ENCODE measurements at regions not wholly inside any gene's neighbourhood (a gene's known extent, or its start where the extent isn't known, plus 50 kb on each side); places are given as distances from the start of the nearest gene placed in this dataset.
"Not testable (repeated sequence)": the region's sequence is repeated elsewhere in the genome, so short reads cannot be mapped to it uniquely, and the experiment has no call there.

DNA sequence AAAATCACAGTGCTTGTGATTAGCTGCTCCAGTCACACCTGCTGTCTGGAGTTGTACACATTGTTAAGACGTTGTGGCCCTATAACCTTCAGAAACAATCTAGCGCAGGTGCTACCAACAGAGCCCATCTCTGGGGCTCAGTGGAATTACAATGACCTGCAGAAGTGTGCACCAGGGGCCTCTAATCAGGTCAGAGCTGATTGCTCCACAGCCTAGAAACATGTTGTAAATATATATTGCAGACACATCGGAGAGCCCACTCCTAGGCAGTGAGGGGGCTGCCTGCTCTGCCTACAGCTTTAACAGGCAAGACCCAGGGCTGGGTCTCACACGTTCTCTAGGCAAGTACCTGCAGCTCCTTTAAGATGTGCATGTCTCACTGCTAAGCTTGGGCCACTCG is 302.0 kb downstream of the SIPA1L2 start:
- H3K4me1 ChIP-seq (ENCODE audit: control insufficient read depth in 3 of 3, insufficient read depth in 2 of 3, low read depth in 1 of 3, low read length in 2 of 3), result no peaks in the 10 kb centered on the region
- H3K4me3 ChIP-seq (ENCODE audit: low read depth in 1 of 3, low read length in 3 of 3), result no peak overlapping the region
- FAIRE-seq (no peak), DNase-seq (no peak)
- no peak overlapping the region for H3K27ac ChIP-seq (ENCODE audit: low read depth in 1 of 3, low read length in 2 of 3)
- no peaks in the 10 kb centered on the region for H3K27me3 ChIP-seq (ENCODE audit: control insufficient read depth in 3 of 3, insufficient read depth in 3 of 3, low read length in 3 of 3)
- peaks cover 0 to 2% of the 10 kb centered on the region in 2 donors for H3K9me3 ChIP-seq (ENCODE audit: control insufficient read depth in 2 of 2, insufficient read depth in 1 of 2, low read depth in 1 of 2, low read length in 1 of 2)
- WGBS, 3 donors, result 75 to 84% (median 83%) methylated on average over 5 of the region's 5 CpGs
- no peaks in the 10 kb centered on the region for H3K36me3 ChIP-seq (ENCODE audit: control insufficient read depth in 3 of 3, insufficient read depth in 2 of 3, low read depth in 1 of 3, low read length in 3 of 3)

DNA sequence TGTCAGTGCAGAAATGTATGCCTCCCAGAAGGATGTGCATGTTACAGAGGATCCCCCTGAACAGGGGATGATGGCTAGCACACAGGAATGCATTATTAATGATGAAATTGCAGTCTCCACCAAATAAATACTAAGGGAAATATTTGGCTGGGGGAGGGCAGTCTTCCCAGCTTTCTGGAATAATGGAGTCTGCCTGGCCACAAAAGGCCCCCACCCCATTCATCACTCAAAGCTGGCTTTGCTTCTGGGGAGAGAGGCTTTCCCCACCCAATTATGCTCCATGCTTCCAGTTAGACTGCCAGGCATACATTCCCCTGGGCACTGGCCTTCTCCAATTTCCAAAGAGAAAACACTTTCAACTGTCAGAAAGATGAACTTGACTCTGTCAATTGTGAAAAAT is 302.7 kb downstream of the SIPA1L2 start:
- Histone ChIP-seq H3K9me3 (ENCODE audit: control insufficient read depth in 2 of 2, insufficient read depth in 1 of 2, low read depth in 1 of 2, low read length in 1 of 2) (peaks cover 0 to 2% of the 10 kb centered on the region in 2 donors), H3K4me1 (ENCODE audit: control insufficient read depth in 3 of 3, insufficient read depth in 2 of 3, low read depth in 1 of 3, low read length in 2 of 3) (peaks cover 0 to 2% (median 0%) of the 10 kb centered on the region in 3 donors), H3K27me3 (ENCODE audit: control insufficient read depth in 3 of 3, insufficient read depth in 3 of 3, low read length in 3 of 3) (no peaks in the 10 kb centered on the region), H3K36me3 (ENCODE audit: control insufficient read depth in 3 of 3, insufficient read depth in 2 of 3, low read depth in 1 of 3, low read length in 3 of 3) (no peaks in the 10 kb centered on the region), H3K4me3 (ENCODE audit: low read depth in 1 of 3, low read length in 3 of 3) (no peak overlapping the region), H3K27ac (ENCODE audit: low read depth in 1 of 3, low read length in 2 of 3) (no peak overlapping the region)
- DNase-seq, result no peak
- FAIRE-seq, result no peak

DNA sequence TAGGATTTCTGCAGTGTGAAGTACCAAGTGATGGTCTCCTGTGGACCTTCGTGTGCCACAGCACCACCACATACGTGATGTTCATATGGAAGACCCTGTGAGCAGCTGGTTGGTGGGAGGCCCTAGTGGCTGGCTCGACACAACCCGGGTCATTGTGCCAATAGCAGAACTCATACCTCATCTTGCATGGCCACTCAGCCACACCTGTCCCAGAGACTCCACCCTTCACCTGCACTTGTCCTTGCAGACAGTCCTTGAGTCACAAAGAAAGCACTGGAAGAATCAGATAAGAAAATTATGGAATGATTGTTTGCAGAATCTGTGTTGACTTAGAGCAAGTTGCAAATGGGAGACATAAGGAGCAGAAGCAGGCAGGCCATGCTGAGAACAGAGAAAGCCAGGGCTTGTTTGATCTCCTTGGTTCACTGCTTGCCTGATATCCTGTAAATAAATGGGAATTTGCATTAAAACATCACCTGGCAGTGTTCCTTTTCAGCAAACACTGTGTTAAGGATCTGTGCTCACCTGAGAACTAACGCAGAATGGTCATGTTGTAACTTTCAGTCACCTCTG is 307.7 kb downstream of the SIPA1L2 start:
- Histone ChIP-seq H3K4me1 (ENCODE audit: control insufficient read depth in 3 of 3, insufficient read depth in 2 of 3, low read depth in 1 of 3, low read length in 2 of 3) (peaks cover 0 to 11% (median 6%) of the 10 kb centered on the region in 3 donors), H3K9me3 (ENCODE audit: control insufficient read depth in 2 of 2, insufficient read depth in 1 of 2, low read depth in 1 of 2, low read length in 1 of 2) (peaks cover 0 to 4% of the 10 kb centered on the region in 2 donors), H3K27me3 (ENCODE audit: control insufficient read depth in 3 of 3, insufficient read depth in 3 of 3, low read length in 3 of 3) (no peaks in the 10 kb centered on the region), H3K4me3 (ENCODE audit: low read depth in 1 of 3, low read length in 3 of 3) (no peak overlapping the region), H3K27ac (ENCODE audit: low read depth in 1 of 3, low read length in 2 of 3) (no peak overlapping the region), H3K36me3 (ENCODE audit: control insufficient read depth in 3 of 3, insufficient read depth in 2 of 3, low read depth in 1 of 3, low read length in 3 of 3) (no peaks in the 10 kb centered on the region)
- DNase-seq (peak; percentile 41 to 77), FAIRE-seq (no peak)
- 59 to 83% (median 62%) methylated on average over 5 of the region's 5 CpGs for WGBS, 3 donors

DNA sequence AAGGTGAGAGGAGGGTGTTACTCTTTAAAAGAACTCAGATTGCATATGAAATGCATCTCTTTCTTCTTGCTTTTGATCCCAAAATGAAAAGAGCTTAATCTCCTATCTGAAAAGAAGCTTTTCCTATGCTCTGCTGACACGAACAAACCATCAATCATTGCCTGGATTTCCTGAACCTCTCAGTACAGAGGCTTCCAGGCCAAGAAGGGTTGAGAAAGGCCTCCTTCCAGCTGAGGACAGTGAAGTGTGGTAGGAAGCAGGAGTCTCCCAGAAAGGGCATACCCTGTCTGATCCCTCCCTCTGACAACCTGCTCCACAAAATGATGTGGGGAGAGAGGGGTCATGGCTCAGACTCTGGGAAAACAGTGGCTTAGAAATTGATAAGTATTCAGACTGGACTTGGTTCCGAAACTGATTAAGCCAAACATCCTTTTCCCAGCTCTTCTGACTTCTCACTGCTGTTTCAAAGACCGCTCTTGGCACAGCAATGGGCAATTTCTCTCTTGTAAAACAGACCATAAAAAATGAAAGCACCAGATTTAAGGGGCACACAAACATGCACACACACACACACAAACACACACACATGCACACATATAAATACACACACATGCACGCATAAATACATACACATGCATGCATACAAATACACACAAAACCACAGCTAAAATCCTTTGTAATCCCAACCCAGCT is 310.3 kb downstream of the SIPA1L2 start:
- Histone ChIP-seq H3K27ac (ENCODE audit: low read depth in 1 of 3, low read length in 2 of 3) (no peak overlapping the region), H3K4me1 (ENCODE audit: control insufficient read depth in 3 of 3, insufficient read depth in 2 of 3, low read depth in 1 of 3, low read length in 2 of 3) (peaks cover 0 to 11% (median 6%) of the 10 kb centered on the region in 3 donors), H3K36me3 (ENCODE audit: control insufficient read depth in 3 of 3, insufficient read depth in 2 of 3, low read depth in 1 of 3, low read length in 3 of 3) (no peaks in the 10 kb centered on the region), H3K4me3 (ENCODE audit: low read depth in 1 of 3, low read length in 3 of 3) (no peak overlapping the region), H3K27me3 (ENCODE audit: control insufficient read depth in 3 of 3, insufficient read depth in 3 of 3, low read length in 3 of 3) (no peaks in the 10 kb centered on the region), H3K9me3 (ENCODE audit: control insufficient read depth in 2 of 2, insufficient read depth in 1 of 2, low read depth in 1 of 2, low read length in 1 of 2) (peaks cover 0 to 4% of the 10 kb centered on the region in 2 donors)
- DNase-seq, result no peak
- no peak for FAIRE-seq
- 20 to 37% (median 28%) methylated on average over 4 of the region's 4 CpGs for WGBS, 3 donors

DNA sequence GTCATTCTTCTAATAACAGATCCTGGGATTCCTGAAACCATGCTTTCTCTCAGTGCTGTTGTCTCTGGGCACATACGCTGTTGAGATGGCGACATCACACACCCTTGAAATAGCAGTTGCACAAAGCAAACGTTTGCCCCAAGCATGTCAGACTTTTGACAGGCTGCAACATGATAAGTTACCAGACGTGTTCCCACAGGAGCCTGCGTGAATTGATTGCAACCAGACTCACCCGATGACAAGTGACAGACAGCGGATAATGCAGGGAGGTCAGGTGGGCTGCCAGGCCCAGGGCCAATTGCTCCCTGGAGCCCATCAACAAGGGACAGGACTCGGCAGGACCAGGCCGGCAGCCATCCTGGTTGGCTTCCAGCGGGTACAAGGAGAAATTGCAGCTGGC is 310.9 kb downstream of the SIPA1L2 start:
- no peak for DNase-seq

DNA sequence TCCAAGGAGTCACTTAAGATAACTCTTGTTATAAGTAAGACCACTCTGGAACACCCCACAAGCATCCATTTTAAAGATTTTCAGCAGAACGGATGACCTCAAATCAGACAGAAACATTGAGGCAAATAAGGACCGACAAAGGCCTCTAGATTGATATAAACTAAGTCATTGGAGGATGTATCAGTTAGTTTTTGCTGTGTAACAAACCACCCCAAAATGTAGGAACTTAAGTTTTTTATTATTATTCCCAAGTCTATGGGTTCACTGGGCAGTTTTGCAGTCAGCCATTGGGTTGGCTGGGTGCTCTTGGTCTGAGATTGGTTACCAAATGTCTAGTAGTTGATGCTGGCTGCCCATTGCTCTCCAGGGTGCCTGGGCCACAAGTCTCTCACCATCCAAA is 311.8 kb downstream of the SIPA1L2 start:
- Histone ChIP-seq H3K27me3 (ENCODE audit: control insufficient read depth in 3 of 3, insufficient read depth in 3 of 3, low read length in 3 of 3) (no peaks in the 10 kb centered on the region), H3K4me1 (ENCODE audit: control insufficient read depth in 3 of 3, insufficient read depth in 2 of 3, low read depth in 1 of 3, low read length in 2 of 3) (peaks cover 0 to 11% (median 6%) of the 10 kb centered on the region in 3 donors), H3K27ac (ENCODE audit: low read depth in 1 of 3, low read length in 2 of 3) (no peak overlapping the region), H3K9me3 (ENCODE audit: control insufficient read depth in 2 of 2, insufficient read depth in 1 of 2, low read depth in 1 of 2, low read length in 1 of 2) (peaks cover 1 to 4% of the 10 kb centered on the region in 2 donors), H3K36me3 (ENCODE audit: control insufficient read depth in 3 of 3, insufficient read depth in 2 of 3, low read depth in 1 of 3, low read length in 3 of 3) (no peaks in the 10 kb centered on the region), H3K4me3 (ENCODE audit: low read depth in 1 of 3, low read length in 3 of 3) (no peak overlapping the region)
- 90 to 97% (median 93%) methylated on average over 2 of the region's 2 CpGs for WGBS, 3 donors
- DNase-seq (no peak), FAIRE-seq (no peak)

More for the DNA sequence above, 310.9 kb downstream of the SIPA1L2 start:
- Histone ChIP-seq H3K9me3 (ENCODE audit: control insufficient read depth in 2 of 2, insufficient read depth in 1 of 2, low read depth in 1 of 2, low read length in 1 of 2) (peaks cover 0 to 4% of the 10 kb centered on the region in 2 donors), H3K36me3 (ENCODE audit: control insufficient read depth in 3 of 3, insufficient read depth in 2 of 3, low read depth in 1 of 3, low read length in 3 of 3) (no peaks in the 10 kb centered on the region), H3K4me3 (ENCODE audit: low read depth in 1 of 3, low read length in 3 of 3) (no peak overlapping the region), H3K27ac (ENCODE audit: low read depth in 1 of 3, low read length in 2 of 3) (no peak overlapping the region), H3K27me3 (ENCODE audit: control insufficient read depth in 3 of 3, insufficient read depth in 3 of 3, low read length in 3 of 3) (no peaks in the 10 kb centered on the region), H3K4me1 (ENCODE audit: control insufficient read depth in 3 of 3, insufficient read depth in 2 of 3, low read depth in 1 of 3, low read length in 2 of 3) (peaks cover 0 to 11% (median 6%) of the 10 kb centered on the region in 3 donors)
- no peak for FAIRE-seq
- WGBS, 3 donors, result 65 to 77% (median 68%) methylated on average over 10 of the region's 10 CpGs

DNA sequence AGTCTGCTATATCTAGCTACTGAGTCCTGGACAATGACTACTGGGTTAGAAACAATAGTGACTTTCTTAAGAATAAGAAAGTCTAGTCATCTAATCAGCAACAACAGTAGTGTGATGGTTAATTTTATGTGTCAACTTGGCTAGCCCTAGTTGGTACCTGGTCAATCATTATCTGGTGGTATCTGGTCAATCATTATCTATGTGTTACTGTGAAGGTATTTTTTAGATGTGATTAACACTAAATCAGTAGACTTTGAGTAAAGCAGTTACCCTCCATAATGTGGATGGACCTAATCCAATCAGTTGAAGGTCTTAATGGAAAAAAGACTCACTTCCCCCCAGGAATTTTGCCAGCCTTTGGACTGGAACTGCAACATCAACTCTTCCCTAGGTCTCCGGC is 312.6 kb downstream of the SIPA1L2 start:
- Histone ChIP-seq H3K27ac (ENCODE audit: low read depth in 1 of 3, low read length in 2 of 3) (no peak overlapping the region), H3K36me3 (ENCODE audit: control insufficient read depth in 3 of 3, insufficient read depth in 2 of 3, low read depth in 1 of 3, low read length in 3 of 3) (no peaks in the 10 kb centered on the region), H3K9me3 (ENCODE audit: control insufficient read depth in 2 of 2, insufficient read depth in 1 of 2, low read depth in 1 of 2, low read length in 1 of 2) (peaks cover 1 to 4% of the 10 kb centered on the region in 2 donors), H3K27me3 (ENCODE audit: control insufficient read depth in 3 of 3, insufficient read depth in 3 of 3, low read length in 3 of 3) (no peaks in the 10 kb centered on the region), H3K4me3 (ENCODE audit: low read depth in 1 of 3, low read length in 3 of 3) (no peak overlapping the region), H3K4me1 (ENCODE audit: control insufficient read depth in 3 of 3, insufficient read depth in 2 of 3, low read depth in 1 of 3, low read length in 2 of 3) (peaks cover 0 to 9% (median 6%) of the 10 kb centered on the region in 3 donors)
- DNase-seq (no peak), FAIRE-seq (no peak)
- 95 to 100% (median 95%) methylated on average over 1 of the region's 1 CpG for WGBS, 3 donors

DNA sequence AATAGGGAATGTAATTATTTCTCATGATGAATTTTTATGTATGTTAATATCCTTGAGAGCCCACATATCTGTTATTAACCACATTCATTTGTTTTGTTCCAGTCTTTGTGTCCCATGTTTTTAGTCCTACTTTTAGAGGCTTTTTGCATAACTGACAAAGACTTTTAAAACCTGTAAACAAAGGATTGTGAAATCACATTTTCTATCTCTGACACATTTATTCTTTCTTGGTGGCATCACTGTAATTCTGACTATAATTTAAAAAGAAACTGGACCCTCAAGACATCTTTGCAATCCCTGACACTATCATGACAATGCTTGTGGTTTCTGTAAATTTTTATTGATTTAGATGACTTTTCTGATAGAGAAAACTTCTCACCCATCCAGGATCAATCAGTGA is 313.1 kb downstream of the SIPA1L2 start:
- DNase-seq (no peak), FAIRE-seq (no peak)
- no peaks in the 10 kb centered on the region for H3K27me3 ChIP-seq (ENCODE audit: control insufficient read depth in 3 of 3, insufficient read depth in 3 of 3, low read length in 3 of 3)
- no peaks in the 10 kb centered on the region for H3K36me3 ChIP-seq (ENCODE audit: control insufficient read depth in 3 of 3, insufficient read depth in 2 of 3, low read depth in 1 of 3, low read length in 3 of 3)
- H3K4me1 ChIP-seq (ENCODE audit: control insufficient read depth in 3 of 3, insufficient read depth in 2 of 3, low read depth in 1 of 3, low read length in 2 of 3), result peaks cover 0 to 7% (median 6%) of the 10 kb centered on the region in 3 donors
- peaks cover 1 to 4% of the 10 kb centered on the region in 2 donors for H3K9me3 ChIP-seq (ENCODE audit: control insufficient read depth in 2 of 2, insufficient read depth in 1 of 2, low read depth in 1 of 2, low read length in 1 of 2)
- H3K27ac ChIP-seq (ENCODE audit: low read depth in 1 of 3, low read length in 2 of 3), result no peak overlapping the region
- H3K4me3 ChIP-seq (ENCODE audit: low read depth in 1 of 3, low read length in 3 of 3), result no peak overlapping the region

DNA sequence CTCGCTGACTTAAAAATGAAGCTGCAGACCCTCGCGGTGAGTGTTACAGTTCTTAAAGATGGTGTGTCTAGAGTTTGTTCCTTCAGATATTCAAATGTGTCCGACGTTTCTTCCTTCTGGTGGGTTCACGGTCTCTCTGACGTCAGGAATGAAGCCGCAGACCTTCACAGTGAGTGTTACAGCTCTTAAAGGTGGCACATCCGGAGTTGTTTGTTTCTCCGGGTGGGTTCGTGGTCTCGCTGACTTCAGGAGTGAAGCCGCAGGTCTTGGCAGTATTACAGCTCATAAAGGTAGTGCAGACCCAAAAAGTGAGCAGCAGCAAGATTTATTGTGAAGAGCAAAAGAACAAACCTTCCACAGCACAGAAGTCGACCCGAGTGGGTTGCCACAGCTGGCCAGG is 316.1 kb downstream of the SIPA1L2 start:
- H3K36me3 ChIP-seq (ENCODE audit: control insufficient read depth in 3 of 3, insufficient read depth in 2 of 3, low read depth in 1 of 3, low read length in 3 of 3); DNase-seq; FAIRE-seq; H3K4me3 ChIP-seq (ENCODE audit: low read depth in 1 of 3, low read length in 3 of 3); H3K9me3 ChIP-seq (ENCODE audit: control insufficient read depth in 2 of 2, insufficient read depth in 1 of 2, low read depth in 1 of 2, low read length in 1 of 2); H3K27me3 ChIP-seq (ENCODE audit: control insufficient read depth in 3 of 3, insufficient read depth in 3 of 3, low read length in 3 of 3); H3K4me1 ChIP-seq (ENCODE audit: control insufficient read depth in 3 of 3, insufficient read depth in 2 of 3, low read depth in 1 of 3, low read length in 2 of 3); H3K27ac ChIP-seq (ENCODE audit: low read depth in 1 of 3, low read length in 2 of 3): not testable (repeated sequence)
- WGBS, 3 donors, result 89 to 95% (median 89%) methylated on average over 15 of the region's 15 CpGs

All from small intestine (tissue), 7 donors.